Transverse colon (tissue), 4 donors: ENCODE measurements at regions not wholly inside any gene's neighbourhood (a gene's known extent, or its start where the extent isn't known, plus 50 kb on each side); places are given as distances from the start of the nearest gene placed in this dataset.
"Not testable (repeated sequence)": the region's sequence is repeated elsewhere in the genome, so short reads cannot be mapped to it uniquely, and the experiment has no call there.

Source experiments
- DNase-seq: peaks from one replicate; pipeline ENCODE4 v3.0.0-alpha.2; 2019
- H3K27ac ChIP-seq, 4 donors: fragments of 200-600 bp; sonication (generic); 2 replicates each; pipeline ENCODE4 v1.5.1; 2016 to 2018; ENCODE audit warnings: inconsistent platforms in 4 of 4
- H3K27me3 ChIP-seq: fragments of 200-600 bp; sonication (generic); 2 replicates; pipeline ENCODE4 v1.5.1; 2017; ENCODE audit warnings: inconsistent platforms
- H3K36me3 ChIP-seq, 4 donors: fragments of 200-600 bp; sonication (generic); 2 replicates each; pipeline ENCODE4 v1.5.1; 2017 to 2019; ENCODE audit warnings: inconsistent platforms in 4 of 4
- H3K4me1 ChIP-seq, 4 donors: fragments of 200-600 bp; sonication (generic); 2 replicates each; pipeline ENCODE4 v1.5.1; 2017 to 2020; ENCODE audit warnings: inconsistent platforms in 4 of 4
- H3K4me3 ChIP-seq, 4 donors: fragments of 200-600 bp; sonication (generic); 1 replicate in 1 of 4; 2 replicates in 3 of 4; pipeline versions ENCODE4 v1.5.1 to v1.6.1; 2017 to 2019; ENCODE audit warnings: inconsistent platforms in 4 of 4
- H3K9me3 ChIP-seq, 2 donors: fragments of 200-600 bp; sonication (generic); 2 replicates each; pipeline ENCODE4 v1.5.1; 2017 to 2019; ENCODE audit warnings: inconsistent platforms in 2 of 2
- CTCF ChIP-seq, 5 experiments: fragments of 200-600 bp in 3 of 5; fragments of 450-650 bp in 2 of 5; sonication (generic) in 3 of 5; IDR thresholded peaks; 1 replicate in 2 of 5; 2 replicates in 3 of 5; pipeline ENCODE4 v1.5.1; 2016 to 2017; ENCODE audit warnings: antibody characterized with exemption in 5 of 5, inconsistent platforms in 3 of 5, mild to moderate bottlenecking in 2 of 5, moderate library complexity in 1 of 5
- EP300 ChIP-seq: sonication (generic); formaldehyde crosslinking; IDR thresholded peaks from one replicate; pipeline ENCODE4 v1.6.1; 2017; ENCODE audit warnings: antibody characterized with exemption, low read depth
- POLR2A ChIP-seq: fragments of 450-650 bp; IDR thresholded peaks from one replicate; pipeline ENCODE4 v1.6.1; 2016; ENCODE audit warnings: antibody characterized with exemption, mild to moderate bottlenecking, moderate library complexity
- POLR2AphosphoS5 ChIP-seq, 3 donors: sonication (generic); formaldehyde crosslinking; IDR thresholded peaks; one replicate each; pipeline ENCODE4 v1.6.1; 2016; ENCODE audit warnings: antibody characterized with exemption in 3 of 3
- WGBS, 2 donors: methylation state at CpG; one replicate each; pipeline ENCODE4 v1.1.5; 2018; ENCODE audit warnings: low coverage in 1 of 2; 5-methylcytosine and 5-hydroxymethylcytosine counted together
- in situ Hi-C, 4 donors: fragments of 200-750 bp; cut with MboI; loops; one replicate each; pipeline versions ENCODE4 v1.15.0 to v1.15.1; 2017; ENCODE audit warnings: low sequenced_read_pairs in 3 of 4, low pct_ligation_motif_present in 1 of 4, low pct_unique_long_range_greater_than_20kb in 1 of 4
- intact Hi-C: fragments of 100-400 bp; cut with DNase I; formaldehyde crosslinking; loops from one replicate; pipeline ENCODE4 v1.15.1; 2023; ENCODE audit warnings: low total_unique reads

- no peak for DNase-seq
- Histone ChIP-seq H3K27ac (no peak overlapping the region), H3K4me1 (peaks cover 0 to 12% (median 0%) of the 10 kb centered on the region in 4 donors), H3K9me3 (no peaks in the 10 kb centered on the region), H3K4me3 (no peak overlapping the region), H3K27me3 (no peaks in the 10 kb centered on the region), H3K36me3 (no peaks in the 10 kb centered on the region)
- TF ChIP-seq POLR2A (no peak), CTCF (IDR thresholded peaks at IDR 0.05) (no peak), EP300 (no peak), POLR2AphosphoS5 (IDR thresholded peaks at IDR 0.05) (no peak)
- intact Hi-C loops (no loop called here), in situ Hi-C loops (no loop called here)
- WGBS, 2 donors, result 78 to 82% methylated on average over 2 of the region's 2 CpGs
Observed at GRCh38 chr5:72644296-72644695, 137.1 kb upstream of the ZNF366 start.

- WGBS, 2 donors, result 60 to 66% methylated on average over 1 to 2 of the region's 2 CpGs
- Histone ChIP-seq H3K36me3 (no peaks in the 10 kb centered on the region), H3K9me3 (no peaks in the 10 kb centered on the region), H3K27ac (no peak overlapping the region), H3K4me3 (no peak overlapping the region), H3K27me3 (no peaks in the 10 kb centered on the region), H3K4me1 (peaks cover 0 to 8% (median 0%) of the 10 kb centered on the region in 4 donors)
- intact Hi-C loops (no loop called here), in situ Hi-C loops (no loop called here)
- TF ChIP-seq POLR2AphosphoS5 (IDR thresholded peaks at IDR 0.05), result no peak
- TF ChIP-seq EP300, result no peak
- TF ChIP-seq POLR2A, result no peak
- TF ChIP-seq CTCF (IDR thresholded peaks at IDR 0.05), result no peak
- no peak for DNase-seq
Observed at GRCh38 chr5:72641164-72641563, 134.0 kb upstream of the ZNF366 start.

GRCh38 chr5:72637058-72637457 is 129.8 kb upstream of the ZNF366 start:
- H3K4me3 ChIP-seq, result no peak overlapping the region
- intact Hi-C loops (no loop called here), in situ Hi-C loops (no loop called here)
- H3K27ac ChIP-seq, result no peak overlapping the region
- no peaks in the 10 kb centered on the region for H3K9me3 ChIP-seq
- no peak for DNase-seq
- TF ChIP-seq POLR2A (no peak), EP300 (no peak), CTCF (IDR thresholded peaks at IDR 0.05) (no peak), POLR2AphosphoS5 (IDR thresholded peaks at IDR 0.05) (no peak)
- H3K36me3 ChIP-seq, result no peaks in the 10 kb centered on the region
- H3K4me1 ChIP-seq, result peaks cover 0 to 24% (median 7%) of the 10 kb centered on the region in 4 donors
- H3K27me3 ChIP-seq, result no peaks in the 10 kb centered on the region

- intact Hi-C loops, in situ Hi-C loops, H3K27ac ChIP-seq, H3K27me3 ChIP-seq, H3K9me3 ChIP-seq, H3K4me3 ChIP-seq, DNase-seq, H3K36me3 ChIP-seq: not testable (repeated sequence)
- peaks cover 0 to 24% (median 7%) of the 10 kb centered on the region in 4 donors for H3K4me1 ChIP-seq
- 98 to 100% methylated on average over 1 to 2 of the region's 2 CpGs for WGBS, 2 donors
Observed at GRCh38 chr5:72636565-72636964, 129.4 kb upstream of the ZNF366 start.

- no peak for TF ChIP-seq CTCF (IDR thresholded peaks at IDR 0.05)
- TF ChIP-seq POLR2AphosphoS5 (IDR thresholded peaks at IDR 0.05), result no peak
- no peak for TF ChIP-seq POLR2A
- no peak for TF ChIP-seq EP300
- no peaks in the 10 kb centered on the region for H3K9me3 ChIP-seq
- H3K4me1 ChIP-seq, result peaks cover 0 to 16% (median 7%) of the 10 kb centered on the region in 4 donors
- no peaks in the 10 kb centered on the region for H3K27me3 ChIP-seq
- in situ Hi-C loops (no loop called here), intact Hi-C loops (no loop called here)
- no peak overlapping the region for H3K4me3 ChIP-seq
- H3K27ac ChIP-seq, result peak overlapping the region in 2 of 4 donors; percentile 18 to 69
- 46 to 60% methylated on average over 2 of the region's 2 CpGs for WGBS, 2 donors
- no peak for DNase-seq
- H3K36me3 ChIP-seq, result no peaks in the 10 kb centered on the region
Observed at GRCh38 chr5:72634444-72634843, 127.2 kb upstream of the ZNF366 start.
